ACC112 (cell line): ENCODE measurements at regions not wholly inside any gene's neighbourhood (a gene's known extent, or its start where the extent isn't known, plus 50 kb on each side); places are given as distances from the start of the nearest gene placed in this dataset.
"Not testable (repeated sequence)": the region's sequence is repeated elsewhere in the genome, so short reads cannot be mapped to it uniquely, and the experiment has no call there.

Experiments used
- H2AFZ ChIP-seq: fragments of 200-600 bp; sonication (generic); one replicate; pipeline ENCODE4 v1.6.0; 2017; ENCODE audit warnings: antibody characterized with exemption, low read length; ENCODE audit not compliant: unreplicated experiment
- H3K27ac ChIP-seq: fragments of 200-600 bp; sonication (generic); 2 replicates; pipeline ENCODE4 v1.5.1; 2014; ENCODE audit warnings: low read depth, mild to moderate bottlenecking, antibody characterized with exemption, low read length, moderate library complexity
- H3K27me3 ChIP-seq: fragments of 200-600 bp; sonication (generic); 2 replicates; pipeline ENCODE4 v1.6.1; 2014; ENCODE audit warnings: mild to moderate bottlenecking, antibody characterized with exemption, low read length, moderate library complexity, mixed read lengths; ENCODE audit not compliant: insufficient read depth
- H3K36me3 ChIP-seq: fragments of 200-600 bp; sonication (generic); 2 replicates; pipeline ENCODE4 v1.6.1; 2016; ENCODE audit warnings: mild to moderate bottlenecking, antibody characterized with exemption, low read length, moderate library complexity, mixed read lengths; ENCODE audit not compliant: insufficient read depth
- H3K4me1 ChIP-seq: fragments of 200-600 bp; sonication (generic); one replicate; pipeline ENCODE4 v1.6.1; 2016; ENCODE audit warnings: low read length, mixed read lengths; ENCODE audit not compliant: insufficient read depth, unreplicated experiment, control insufficient read depth
- H3K4me3 ChIP-seq: fragments of 200-600 bp; sonication (generic); 2 replicates; pipeline ENCODE4 v1.5.1; 2014; ENCODE audit warnings: mild to moderate bottlenecking, low read depth, low read length
- H3K79me2 ChIP-seq: fragments of 200-600 bp; sonication (generic); one replicate; pipeline ENCODE4 v1.6.0; 2016; ENCODE audit warnings: low read length; ENCODE audit not compliant: control insufficient read depth, unreplicated experiment, insufficient read depth

DNA sequence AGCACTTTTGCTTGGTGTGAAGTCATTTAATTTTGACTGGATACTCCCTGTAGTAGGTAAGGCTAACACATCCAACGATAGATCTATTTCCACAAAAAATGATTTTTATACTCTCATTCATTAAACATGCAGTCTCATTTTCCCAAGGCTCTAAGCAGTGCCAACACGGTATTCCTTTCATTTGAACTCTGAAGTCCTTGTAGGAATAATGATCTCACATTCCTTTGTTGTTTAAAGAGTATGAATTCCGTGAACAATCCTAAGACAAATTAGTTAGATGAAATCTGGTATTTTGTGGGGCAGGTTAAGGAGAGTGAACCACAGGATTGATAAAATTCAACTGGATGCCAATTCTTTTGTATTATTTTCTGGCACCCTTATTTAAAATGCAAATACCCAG, 66.6 kb downstream of the LACC1 start:
- Histone ChIP-seq H3K4me1 (no peaks in the 10 kb centered on the region), H3K79me2 (no peaks in the 10 kb centered on the region), H2AFZ (no peak overlapping the region), H3K4me3 (no peak overlapping the region), H3K27ac (no peak overlapping the region), H3K27me3 (peaks cover 23% of the 10 kb centered on the region; the same call in 1 of the 2 replicates), H3K36me3 (no peaks in the 10 kb centered on the region)

DNA sequence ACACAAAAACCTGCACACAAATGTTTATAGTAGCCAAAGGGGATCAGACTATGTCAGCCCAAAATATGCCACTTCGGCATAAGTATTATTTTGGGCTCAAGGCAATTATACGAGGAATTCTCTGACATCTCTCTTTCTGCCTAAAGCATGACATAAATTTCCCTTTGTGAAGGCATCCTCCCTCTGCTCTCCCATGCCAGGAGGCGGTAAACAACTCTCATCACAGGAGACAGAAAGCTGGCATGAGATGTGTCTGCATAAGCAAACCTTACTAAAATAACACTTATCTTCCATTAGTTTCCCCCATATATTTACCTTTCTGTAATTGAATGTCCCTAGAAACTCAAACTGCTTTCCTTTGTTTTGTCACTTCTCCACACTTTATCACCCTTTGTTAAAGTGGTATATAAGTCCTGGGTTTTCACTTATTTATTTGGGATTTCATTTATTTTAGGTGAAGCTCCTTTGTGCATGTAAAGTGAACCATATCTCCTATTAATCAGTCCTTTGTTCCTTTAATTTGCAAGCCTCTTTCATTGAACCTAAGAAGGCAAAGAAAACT, 68.3 kb downstream of the LACC1 start:
- H3K79me2 ChIP-seq: no peaks in the 10 kb centered on the region
- H3K4me1 ChIP-seq: no peaks in the 10 kb centered on the region
- 0 out of 2 replicates have a peak, but pooled peaks cover 10% of the 10 kb centered on the region for H3K27me3 ChIP-seq
- no peaks in the 10 kb centered on the region for H3K36me3 ChIP-seq
- no peak overlapping the region for H3K4me3 ChIP-seq
- H2AFZ ChIP-seq: no peak overlapping the region
- no peak overlapping the region for H3K27ac ChIP-seq

DNA sequence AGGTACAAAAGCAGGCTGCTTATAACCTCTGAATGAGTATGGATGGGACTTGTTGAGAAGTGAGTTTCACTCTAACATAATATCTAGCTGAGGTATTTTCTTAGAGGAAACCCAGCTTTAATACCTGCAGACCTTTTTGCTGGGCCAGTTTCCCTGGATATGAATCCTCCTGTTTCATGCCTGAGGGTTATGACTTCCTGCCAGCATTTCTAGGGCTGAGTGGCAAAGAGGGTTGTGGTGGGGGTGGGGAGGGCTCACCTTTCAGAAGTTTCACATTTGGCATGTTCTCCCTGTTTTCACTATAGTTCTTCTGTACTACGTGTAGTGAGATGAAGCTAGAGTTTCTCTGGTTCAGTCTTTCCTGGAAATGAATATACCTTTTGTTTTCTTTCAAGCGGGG, 73.7 kb downstream of the LACC1 start:
- Histone ChIP-seq H3K4me3 (no peak overlapping the region), H2AFZ (no peak overlapping the region), H3K27ac (no peak overlapping the region), H3K27me3 (no peaks in the 10 kb centered on the region; the same call in 1 of the 2 replicates), H3K79me2 (no peaks in the 10 kb centered on the region), H3K4me1 (peaks cover 6% of the 10 kb centered on the region), H3K36me3 (no peaks in the 10 kb centered on the region)

DNA sequence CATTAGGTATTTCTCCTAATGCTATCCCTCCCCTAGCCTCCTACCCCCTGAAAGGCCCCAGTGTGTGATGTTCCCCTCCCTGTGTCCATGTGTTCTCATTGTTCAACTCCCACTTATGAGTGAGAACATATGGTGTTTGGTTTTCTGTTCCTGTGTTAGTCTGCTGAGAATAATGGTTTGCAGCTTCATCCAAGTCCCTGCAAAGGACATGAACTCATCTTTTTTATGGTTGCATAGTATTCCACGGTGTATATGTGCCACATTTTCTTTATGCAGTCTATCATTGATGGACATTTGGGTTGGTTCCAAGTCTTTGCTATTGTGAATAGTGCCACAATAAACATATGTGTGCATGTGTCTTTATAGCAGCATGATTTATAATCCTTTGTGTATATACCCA, 77.3 kb downstream of the LACC1 start:
- H3K4me1 ChIP-seq, H3K79me2 ChIP-seq, H3K36me3 ChIP-seq, H3K27me3 ChIP-seq, H2AFZ ChIP-seq, H3K4me3 ChIP-seq, H3K27ac ChIP-seq: not testable (repeated sequence)

DNA sequence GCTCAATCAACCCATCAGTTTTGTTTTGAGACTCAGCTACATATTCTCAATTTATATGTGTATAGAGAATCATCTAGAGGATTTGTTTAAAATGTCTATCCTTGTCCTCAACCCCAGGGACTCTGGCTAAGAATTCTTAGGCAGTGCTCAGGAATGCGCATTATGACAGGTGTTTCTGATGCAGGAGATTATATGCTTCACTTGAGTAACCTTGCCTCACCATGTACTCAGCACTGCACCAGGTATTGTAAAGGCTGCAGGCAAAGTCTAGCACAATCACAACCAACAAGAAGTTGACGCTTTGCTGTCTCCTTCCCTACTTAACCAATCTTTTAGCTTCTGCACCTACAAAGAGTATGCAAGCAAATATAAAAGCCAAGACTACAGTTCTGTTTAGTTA, 79.6 kb downstream of the LACC1 start:
- no peak overlapping the region for H2AFZ ChIP-seq
- no peaks in the 10 kb centered on the region for H3K36me3 ChIP-seq
- H3K79me2 ChIP-seq: no peaks in the 10 kb centered on the region
- no peak overlapping the region for H3K4me3 ChIP-seq
- no peak overlapping the region for H3K27ac ChIP-seq
- H3K4me1 ChIP-seq: peaks cover under 1% of the 10 kb centered on the region
- no peaks in the 10 kb centered on the region; the same call in 1 of the 2 replicates for H3K27me3 ChIP-seq

DNA sequence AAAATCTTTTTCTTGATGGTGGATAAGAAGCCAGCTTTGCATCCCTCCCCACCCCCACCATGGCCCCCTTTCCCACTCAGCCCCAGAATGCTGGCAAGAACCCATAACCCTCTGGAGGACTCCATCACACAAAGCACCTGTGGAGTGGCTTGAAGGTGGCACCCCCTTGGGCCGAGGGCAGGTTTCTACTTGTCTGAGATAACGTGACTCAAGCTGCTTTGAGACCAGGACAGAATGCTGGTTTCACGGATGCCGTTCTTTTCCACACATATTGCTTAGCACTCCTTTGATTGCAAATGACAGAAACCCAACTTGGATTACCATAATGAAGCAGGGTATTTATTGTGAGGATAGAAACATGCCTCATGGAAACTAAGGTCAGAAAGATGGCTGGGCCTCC, 82.2 kb downstream of the LACC1 start:
- H2AFZ ChIP-seq: no peak overlapping the region
- no peaks in the 10 kb centered on the region for H3K79me2 ChIP-seq
- no peaks in the 10 kb centered on the region for H3K4me1 ChIP-seq
- no peaks in the 10 kb centered on the region; the same call in 1 of the 2 replicates for H3K27me3 ChIP-seq
- no peak overlapping the region for H3K4me3 ChIP-seq
- H3K36me3 ChIP-seq: no peaks in the 10 kb centered on the region
- no peak overlapping the region for H3K27ac ChIP-seq

DNA sequence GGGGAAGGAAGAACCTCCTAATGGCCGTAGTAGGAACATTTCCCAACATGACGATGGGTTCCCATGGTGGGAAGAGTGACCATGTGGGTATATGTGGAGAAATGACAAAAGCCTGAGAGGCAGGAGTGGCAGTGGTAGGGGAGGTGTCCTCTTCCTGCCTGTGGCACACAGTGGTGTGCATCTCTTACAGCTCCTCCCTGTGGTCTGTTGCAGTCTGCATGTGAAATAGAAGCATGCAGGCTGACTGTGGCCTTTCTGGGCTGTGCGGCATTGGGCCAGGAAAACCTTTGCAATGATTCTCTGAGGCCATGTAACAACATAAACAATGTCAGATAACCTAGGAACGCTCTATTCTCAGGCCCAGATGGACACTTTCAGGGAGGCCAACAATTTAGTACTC, 84.0 kb downstream of the LACC1 start:
- H3K36me3 ChIP-seq: no peaks in the 10 kb centered on the region
- no peaks in the 10 kb centered on the region for H3K4me1 ChIP-seq
- H3K4me3 ChIP-seq: no peak overlapping the region
- no peak overlapping the region for H3K27ac ChIP-seq
- no peak overlapping the region for H2AFZ ChIP-seq
- H3K79me2 ChIP-seq: no peaks in the 10 kb centered on the region
- H3K27me3 ChIP-seq: no peaks in the 10 kb centered on the region

DNA sequence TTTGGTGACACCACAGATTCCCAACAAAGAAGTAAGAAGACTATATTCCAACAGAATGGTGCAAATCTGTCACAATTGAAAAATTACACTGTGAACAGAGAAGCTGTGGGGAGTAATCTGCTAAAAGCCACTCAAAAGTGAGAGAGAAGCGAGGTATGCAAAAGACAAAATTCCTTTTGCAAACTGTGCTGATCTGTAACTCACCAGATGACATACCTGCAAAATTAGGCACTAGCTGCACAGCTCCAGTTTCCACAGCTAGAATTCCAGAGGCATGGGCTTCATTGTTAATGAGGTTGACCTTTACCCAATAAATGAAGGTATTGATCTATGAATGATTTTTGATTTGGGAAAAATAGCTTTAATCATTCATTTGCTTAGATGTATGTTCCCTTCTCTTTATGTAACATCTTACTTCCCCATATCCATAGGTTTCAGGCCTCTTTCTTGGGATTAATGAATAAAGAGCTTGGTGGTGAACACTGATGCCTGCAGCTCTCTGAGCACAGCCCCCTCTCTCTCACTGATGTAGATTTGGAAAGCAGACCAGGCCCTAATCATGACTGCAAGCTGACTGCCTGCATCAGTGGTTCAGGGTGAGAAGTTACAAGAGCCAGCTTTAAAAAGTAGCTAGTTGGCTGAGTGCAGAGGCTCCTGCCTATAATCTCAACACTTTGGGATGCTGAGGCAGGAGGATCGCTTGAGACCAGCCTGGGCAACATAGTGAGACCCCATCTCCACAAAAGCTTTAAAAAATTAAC, 85.2 kb downstream of the LACC1 start:
- H3K27me3 ChIP-seq: no peaks in the 10 kb centered on the region
- H3K36me3 ChIP-seq: no peaks in the 10 kb centered on the region
- no peak overlapping the region for H2AFZ ChIP-seq
- no peaks in the 10 kb centered on the region for H3K79me2 ChIP-seq
- no peak overlapping the region for H3K27ac ChIP-seq
- no peaks in the 10 kb centered on the region for H3K4me1 ChIP-seq
- H3K4me3 ChIP-seq: no peak overlapping the region

DNA sequence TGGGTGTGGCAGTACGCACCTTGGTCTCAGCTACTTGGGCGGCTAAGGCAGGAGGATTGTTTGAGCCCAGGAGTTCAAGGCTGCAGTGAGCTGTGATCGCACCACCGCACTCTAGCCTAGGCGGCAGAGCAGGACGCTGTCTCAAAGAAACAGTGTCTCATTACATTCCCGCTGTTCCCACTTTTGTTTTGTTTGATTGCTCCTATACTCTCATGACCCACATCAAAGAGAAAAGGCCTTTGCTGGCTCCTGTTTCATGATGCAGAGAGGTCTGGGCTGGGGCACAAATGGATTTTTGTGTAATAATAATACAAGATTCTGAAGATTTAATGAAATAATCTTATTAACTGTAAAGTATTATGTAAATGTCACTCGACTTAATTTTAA, 85.7 kb downstream of the LACC1 start:
- H3K4me1 ChIP-seq: no peaks in the 10 kb centered on the region
- H3K79me2 ChIP-seq: no peaks in the 10 kb centered on the region
- no peak overlapping the region for H3K4me3 ChIP-seq
- H3K27me3 ChIP-seq: no peaks in the 10 kb centered on the region
- H3K36me3 ChIP-seq: no peaks in the 10 kb centered on the region
- H2AFZ ChIP-seq: no peak overlapping the region
- no peak overlapping the region for H3K27ac ChIP-seq

DNA sequence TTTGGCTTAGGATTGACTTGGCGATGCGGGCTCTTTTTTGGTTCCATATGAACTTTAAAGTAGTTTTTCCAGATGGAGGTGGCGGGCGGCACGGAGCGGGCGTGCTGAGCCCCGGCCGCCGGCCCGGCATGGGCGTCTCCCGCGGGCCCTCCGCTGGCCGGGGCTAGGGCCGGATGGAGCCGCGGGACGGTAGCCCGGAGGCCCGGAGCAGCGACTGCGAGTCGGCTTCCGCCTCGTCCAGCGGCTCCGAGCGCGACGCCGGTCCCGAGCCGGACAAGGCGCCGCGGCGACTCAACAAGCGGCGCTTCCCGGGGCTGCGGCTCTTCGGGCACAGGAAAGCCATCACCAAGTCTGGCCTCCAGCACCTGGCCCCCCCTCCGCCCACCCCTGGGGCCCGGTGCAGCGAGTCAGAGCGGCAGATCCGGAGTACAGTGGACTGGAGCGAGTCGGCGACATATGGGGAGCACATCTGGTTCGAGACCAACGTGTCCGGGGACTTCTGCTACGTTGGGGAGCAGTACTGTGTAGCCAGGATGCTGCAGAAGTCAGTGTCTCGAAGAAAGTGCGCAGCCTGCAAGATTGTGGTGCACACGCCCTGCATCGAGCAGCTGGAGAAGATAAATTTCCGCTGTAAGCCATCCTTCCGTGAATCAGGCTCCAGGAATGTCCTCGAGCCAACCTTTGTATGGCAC, 88.7 kb downstream of the LACC1 start:
- not testable (repeated sequence) for H2AFZ ChIP-seq, H3K4me3 ChIP-seq, H3K4me1 ChIP-seq, H3K79me2 ChIP-seq, H3K27me3 ChIP-seq, H3K36me3 ChIP-seq, H3K27ac ChIP-seq
